HG02885 (cell line): ENCODE measurements at regions not wholly inside any gene's neighbourhood (a gene's known extent, or its start where the extent isn't known, plus 50 kb on each side); places are given as distances from the start of the nearest gene placed in this dataset.

Experiments used
- ATAC-seq: cut with Tn5 transposase; IDR thresholded peaks from one replicate; pipeline ENCODE4 v1.9.1; 2021; ENCODE audit warnings: mild to moderate bottlenecking; ENCODE audit not compliant: unreplicated experiment, poor library complexity

- ATAC-seq, result no peak
Measured at GRCh38 chr18:7470503-7470902, 96.6 kb upstream of the PTPRM start.

DNA sequence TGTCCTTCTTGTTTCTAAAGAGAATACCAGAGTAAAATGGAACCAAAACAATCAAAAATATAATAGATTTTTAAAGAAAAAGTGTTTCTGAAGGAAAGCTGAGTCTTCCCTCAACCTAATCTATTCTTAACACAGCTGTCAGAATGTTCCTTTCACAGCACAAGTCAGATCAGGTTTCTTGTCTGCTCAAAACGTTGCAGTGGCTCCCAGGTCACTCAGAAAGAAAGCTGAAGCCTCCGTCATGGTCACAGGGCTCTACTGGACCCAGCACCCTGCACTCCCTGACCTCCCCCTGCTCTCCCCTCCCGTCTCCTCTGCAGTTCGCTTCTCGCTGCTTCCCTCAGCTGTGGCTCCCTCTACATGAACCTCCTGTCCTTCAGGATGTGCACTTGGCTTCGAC, 90.7 kb upstream of the PTPRM start:
- no peak for ATAC-seq

- no peak for ATAC-seq
Measured at GRCh38 chr18:7479756-7480155, 87.4 kb upstream of the PTPRM start.

- ATAC-seq, result no peak
Measured at GRCh38 chr18:7480879-7481278, 86.2 kb upstream of the PTPRM start.

- no peak for ATAC-seq
Measured at GRCh38 chr18:7482342-7482741, 84.8 kb upstream of the PTPRM start.

- no peak for ATAC-seq
Measured at GRCh38 chr18:7485616-7486015, 81.5 kb upstream of the PTPRM start.

DNA sequence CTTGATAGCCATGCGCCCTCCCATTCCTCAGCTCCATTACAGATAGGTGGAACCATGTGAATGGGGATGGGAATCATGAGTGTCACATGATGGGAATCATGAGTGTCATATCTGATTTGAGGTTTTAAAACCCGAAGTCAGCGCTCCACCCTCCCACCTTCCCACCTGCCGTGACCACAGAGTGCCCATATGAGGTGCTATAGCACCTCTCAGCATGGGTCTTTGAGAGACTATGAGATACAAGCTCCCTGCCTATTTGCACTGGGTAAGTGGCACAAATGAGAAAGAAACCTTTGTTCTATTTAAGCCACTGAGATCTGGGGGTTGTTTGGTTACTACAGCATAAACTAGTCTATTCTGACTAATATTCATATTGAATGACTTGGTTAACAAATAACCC, 78.5 kb upstream of the PTPRM start:
- no peak for ATAC-seq

DNA sequence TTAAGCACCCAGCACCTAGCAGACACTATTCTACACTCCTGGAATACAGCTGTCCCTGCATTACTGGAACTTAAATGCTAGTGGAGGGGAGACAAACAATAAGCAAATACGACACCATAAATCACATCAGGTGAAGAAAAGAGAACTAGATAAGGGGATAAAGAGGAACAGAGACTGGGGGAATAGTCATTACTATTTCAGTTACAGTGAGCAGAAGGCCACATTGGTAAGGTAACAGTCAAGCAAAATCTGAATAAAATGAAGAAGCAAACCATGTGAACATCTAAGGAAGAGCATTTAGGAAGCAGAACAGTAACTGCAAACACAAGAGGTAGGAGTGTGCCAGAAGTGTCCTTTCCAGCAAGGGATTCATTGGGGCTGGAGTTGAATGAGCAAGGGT, 77.0 kb upstream of the PTPRM start:
- no peak for ATAC-seq

- ATAC-seq, result no peak
Measured at GRCh38 chr18:7492385-7492784, 74.7 kb upstream of the PTPRM start.

- no peak for ATAC-seq
Measured at GRCh38 chr18:7497081-7497480, 70.0 kb upstream of the PTPRM start.

DNA sequence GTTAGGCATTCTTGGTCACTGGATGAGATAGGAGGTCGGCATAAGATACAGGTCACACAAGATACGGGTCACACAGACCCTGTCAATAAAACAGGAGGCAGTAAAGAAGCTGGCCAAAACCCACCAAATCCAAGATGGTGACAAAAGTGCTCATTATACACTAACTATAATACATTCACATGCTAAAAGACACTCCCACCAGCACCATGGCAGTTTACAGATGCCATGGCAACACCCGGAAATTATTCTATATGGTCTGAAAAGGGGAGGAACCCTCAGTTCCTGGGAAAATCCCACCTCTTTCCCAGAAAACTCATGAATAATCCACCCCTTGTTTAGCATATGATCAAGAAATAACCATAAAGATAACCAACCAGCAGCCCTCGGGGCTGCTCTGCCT, 56.0 kb upstream of the PTPRM start:
- ATAC-seq, result no peak

GRCh38 chr18:7512348-7512747, 54.8 kb upstream of the PTPRM start:
- no peak for ATAC-seq

DNA sequence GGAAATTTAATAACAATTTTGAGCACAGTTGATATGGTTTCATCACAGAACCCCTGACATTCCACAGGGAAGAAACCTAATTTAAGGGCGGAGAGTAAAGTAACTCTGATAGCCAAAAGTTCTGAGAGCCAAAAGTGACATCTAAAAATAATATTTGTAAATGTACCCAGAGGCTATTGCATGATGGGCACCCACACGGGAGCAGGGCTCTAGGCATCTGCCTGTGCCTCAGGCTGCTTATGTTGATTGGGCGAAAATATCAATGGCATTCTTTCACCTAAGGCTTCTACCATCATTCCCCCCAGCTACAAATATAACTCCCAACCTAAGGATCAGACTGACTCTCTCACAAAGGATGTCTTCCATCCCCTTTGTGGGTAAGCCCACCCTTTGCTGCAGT, 54.1 kb upstream of the PTPRM start:
- no peak for ATAC-seq

- ATAC-seq, result no peak
Measured at GRCh38 chr18:7514796-7515440, 52.2 kb upstream of the PTPRM start.

GRCh38 chr18:7516266-7517117, 50.6 kb upstream of the PTPRM start:
- ATAC-seq, result no peak
